SJSA1 (cell line): ENCODE measurements at regions not wholly inside any gene's neighbourhood (a gene's known extent, or its start where the extent isn't known, plus 50 kb on each side); places are given as distances from the start of the nearest gene placed in this dataset.

Experiments used
- DNase-seq, 2 experiments: peaks; one replicate each; pipeline ENCODE4 v3.0.0-alpha.2; 2015 to 2020; ENCODE audit warnings: low spot score in 2 of 2, low read depth in 1 of 2
- H3K27ac ChIP-seq: fragments of 250-450 bp; sonication (Bioruptor Pico); 2 replicates; pipeline ENCODE4 v1.5.1; 2020; ENCODE audit warnings: mild to moderate bottlenecking, moderate library complexity
- H3K27me3 ChIP-seq: fragments of 250-450 bp; sonication (Bioruptor Pico); replicated peaks from 2 replicates; pipeline ENCODE4 v1.5.1; 2020; ENCODE audit warnings: mild to moderate bottlenecking, moderate library complexity
- H3K36me3 ChIP-seq: fragments of 250-450 bp; sonication (Bioruptor Pico); 2 replicates; pipeline ENCODE4 v1.5.1; 2020; ENCODE audit warnings: mild to moderate bottlenecking
- H3K4me1 ChIP-seq: fragments of 250-450 bp; sonication (Bioruptor Pico); replicated peaks from 2 replicates; pipeline ENCODE4 v1.6.1; 2021; ENCODE audit warnings: mild to moderate bottlenecking
- H3K4me3 ChIP-seq: fragments of 250-450 bp; sonication (Bioruptor Pico); 2 replicates; pipeline ENCODE4 v1.5.1; 2020; ENCODE audit warnings: mild to moderate bottlenecking
- H3K9me3 ChIP-seq: fragments of 250-450 bp; sonication (Bioruptor Pico); replicated peaks from 2 replicates; pipeline ENCODE4 v1.5.1; 2020; ENCODE audit warnings: mild to moderate bottlenecking

- peak overlapping the region; percentile 64 for H3K27ac ChIP-seq
- no peaks in the 10 kb centered on the region for H3K36me3 ChIP-seq
- no peaks in the 10 kb centered on the region for H3K27me3 ChIP-seq
- H3K4me1 ChIP-seq = peaks cover 53% of the 10 kb centered on the region
- DNase-seq = peak in 1 of 2 experiments; percentile 63
- H3K9me3 ChIP-seq = no peaks in the 10 kb centered on the region
- H3K4me3 ChIP-seq = no peak overlapping the region
Measured at GRCh38 chr2:217066510-217067270, 206.8 kb upstream of the TNP1 start.

GRCh38 chr2:217065695-217066405 lies 206.0 kb upstream of the TNP1 start:
- H3K27me3 ChIP-seq = no peaks in the 10 kb centered on the region
- H3K4me1 ChIP-seq = peaks cover 46% of the 10 kb centered on the region
- H3K9me3 ChIP-seq = no peaks in the 10 kb centered on the region
- peak overlapping the region; percentile 65 for H3K27ac ChIP-seq
- H3K36me3 ChIP-seq = no peaks in the 10 kb centered on the region
- peak; percentile 79 to 98 for DNase-seq
- no peak overlapping the region for H3K4me3 ChIP-seq

- peak overlapping the region; percentile 43 for H3K27ac ChIP-seq
Measured at GRCh38 chr2:217065012-217065290, 205.1 kb upstream of the TNP1 start.

GRCh38 chr2:217064234-217065011 lies 204.6 kb upstream of the TNP1 start:
- H3K27ac ChIP-seq = peak overlapping the region; percentile 43
- no peak overlapping the region for H3K4me3 ChIP-seq
- no peaks in the 10 kb centered on the region for H3K36me3 ChIP-seq
- H3K4me1 ChIP-seq = peaks cover 36% of the 10 kb centered on the region
- peak; percentile 52 to 64 for DNase-seq
- no peaks in the 10 kb centered on the region for H3K27me3 ChIP-seq
- H3K9me3 ChIP-seq = no peaks in the 10 kb centered on the region

More at GRCh38 chr2:217065012-217065290, 205.1 kb upstream of the TNP1 start:
- Histone ChIP-seq H3K9me3 (no peaks in the 10 kb centered on the region), H3K4me3 (no peak overlapping the region), H3K27me3 (no peaks in the 10 kb centered on the region), H3K36me3 (no peaks in the 10 kb centered on the region), H3K4me1 (peaks cover 37% of the 10 kb centered on the region)
- no peak for DNase-seq

GRCh38 chr2:217063238-217063755 lies 203.4 kb upstream of the TNP1 start:
- H3K36me3 ChIP-seq = no peaks in the 10 kb centered on the region
- no peaks in the 10 kb centered on the region for H3K27me3 ChIP-seq
- H3K9me3 ChIP-seq = no peaks in the 10 kb centered on the region
- peaks cover 36% of the 10 kb centered on the region for H3K4me1 ChIP-seq
- DNase-seq = no peak
- no peak overlapping the region for H3K27ac ChIP-seq
- H3K4me3 ChIP-seq = no peak overlapping the region

- Histone ChIP-seq H3K27me3 (no peaks in the 10 kb centered on the region), H3K4me1 (peaks cover 36% of the 10 kb centered on the region), H3K27ac (no peak overlapping the region), H3K36me3 (no peaks in the 10 kb centered on the region), H3K4me3 (no peak overlapping the region), H3K9me3 (no peaks in the 10 kb centered on the region)
- no peak for DNase-seq
Measured at GRCh38 chr2:217062768-217063167, 202.9 kb upstream of the TNP1 start.

- no peaks in the 10 kb centered on the region for H3K27me3 ChIP-seq
- H3K9me3 ChIP-seq = no peaks in the 10 kb centered on the region
- no peak for DNase-seq
- no peaks in the 10 kb centered on the region for H3K36me3 ChIP-seq
- H3K4me1 ChIP-seq = peaks cover 32% of the 10 kb centered on the region
- H3K27ac ChIP-seq = no peak overlapping the region
- no peak overlapping the region for H3K4me3 ChIP-seq
Measured at GRCh38 chr2:217061916-217062505, 202.1 kb upstream of the TNP1 start.

- no peaks in the 10 kb centered on the region for H3K9me3 ChIP-seq
- H3K36me3 ChIP-seq = no peaks in the 10 kb centered on the region
- H3K4me3 ChIP-seq = no peak overlapping the region
- peaks cover 25% of the 10 kb centered on the region for H3K4me1 ChIP-seq
- no peaks in the 10 kb centered on the region for H3K27me3 ChIP-seq
- no peak for DNase-seq
- no peak overlapping the region for H3K27ac ChIP-seq
Measured at GRCh38 chr2:217060951-217061547, 201.2 kb upstream of the TNP1 start.

GRCh38 chr2:217060516-217060915 lies 200.7 kb upstream of the TNP1 start:
- H3K4me3 ChIP-seq = no peak overlapping the region
- H3K36me3 ChIP-seq = no peaks in the 10 kb centered on the region
- no peak for DNase-seq
- H3K9me3 ChIP-seq = no peaks in the 10 kb centered on the region
- H3K27me3 ChIP-seq = no peaks in the 10 kb centered on the region
- no peak overlapping the region for H3K27ac ChIP-seq
- H3K4me1 ChIP-seq = peaks cover 24% of the 10 kb centered on the region

GRCh38 chr2:217058791-217059755 lies 199.2 kb upstream of the TNP1 start:
- Histone ChIP-seq H3K36me3 (no peaks in the 10 kb centered on the region), H3K27me3 (no peaks in the 10 kb centered on the region), H3K4me1 (peaks cover 24% of the 10 kb centered on the region), H3K4me3 (no peak overlapping the region), H3K9me3 (no peaks in the 10 kb centered on the region), H3K27ac (no peak overlapping the region)
- DNase-seq = no peak

GRCh38 chr2:217057773-217058172 lies 197.9 kb upstream of the TNP1 start:
- Histone ChIP-seq H3K4me1 (peaks cover 20% of the 10 kb centered on the region), H3K9me3 (no peaks in the 10 kb centered on the region), H3K27ac (no peak overlapping the region), H3K27me3 (no peaks in the 10 kb centered on the region), H3K4me3 (no peak overlapping the region), H3K36me3 (no peaks in the 10 kb centered on the region)
- no peak for DNase-seq

- DNase-seq = no peak
- Histone ChIP-seq H3K27me3 (no peaks in the 10 kb centered on the region), H3K9me3 (no peaks in the 10 kb centered on the region), H3K4me3 (no peak overlapping the region), H3K4me1 (peaks cover 38% of the 10 kb centered on the region), H3K27ac (no peak overlapping the region), H3K36me3 (no peaks in the 10 kb centered on the region)
Measured at GRCh38 chr2:217055624-217056023, 195.8 kb upstream of the TNP1 start.
